Ishikawa (cell line): ENCODE measurements at regions not wholly inside any gene's neighbourhood (a gene's known extent, or its start where the extent isn't known, plus 50 kb on each side); places are given as distances from the start of the nearest gene placed in this dataset.

Source experiments
- CEBPB ChIP-seq: IDR thresholded peaks from 2 replicates; pipeline ENCODE4 v1.6.1; 2012
- CREB1 ChIP-seq: IDR thresholded peaks from 2 replicates; pipeline ENCODE4 v1.6.1; 2012; ENCODE audit warnings: low read depth
- EGR1 ChIP-seq: IDR thresholded peaks from 2 replicates; pipeline ENCODE4 v1.6.1; 2012
- EP300 ChIP-seq: IDR thresholded peaks from 2 replicates; pipeline ENCODE4 v1.6.1; 2012; ENCODE audit warnings: borderline replicate concordance
- FOXM1 ChIP-seq: IDR thresholded peaks from 2 replicates; pipeline ENCODE4 v1.6.1; 2012; ENCODE audit warnings: low read depth, borderline replicate concordance
- NFIC ChIP-seq: IDR thresholded peaks from 2 replicates; pipeline ENCODE4 v1.6.1; 2012
- RAD21 ChIP-seq: IDR thresholded peaks from 2 replicates; pipeline ENCODE4 v1.6.1; 2012; ENCODE audit warnings: low read depth
- TAF1 ChIP-seq: IDR thresholded peaks from 2 replicates; pipeline ENCODE4 v1.6.1; 2012; ENCODE audit warnings: low read depth, mild to moderate bottlenecking
- TEAD4 ChIP-seq: IDR thresholded peaks from 2 replicates; pipeline ENCODE4 v1.6.1; 2012
- YY1 ChIP-seq: IDR thresholded peaks from 2 replicates; pipeline ENCODE4 v1.6.1; 2012; ENCODE audit warnings: low read depth
- ZBTB7A ChIP-seq: IDR thresholded peaks from 2 replicates; pipeline ENCODE4 v1.6.1; 2012; ENCODE audit warnings: low read depth
- TF ChIP-seq, protein P1 (sequence below): IDR thresholded peaks from 2 replicates; pipeline ENCODE4 v1.6.1; 2012

DNA sequence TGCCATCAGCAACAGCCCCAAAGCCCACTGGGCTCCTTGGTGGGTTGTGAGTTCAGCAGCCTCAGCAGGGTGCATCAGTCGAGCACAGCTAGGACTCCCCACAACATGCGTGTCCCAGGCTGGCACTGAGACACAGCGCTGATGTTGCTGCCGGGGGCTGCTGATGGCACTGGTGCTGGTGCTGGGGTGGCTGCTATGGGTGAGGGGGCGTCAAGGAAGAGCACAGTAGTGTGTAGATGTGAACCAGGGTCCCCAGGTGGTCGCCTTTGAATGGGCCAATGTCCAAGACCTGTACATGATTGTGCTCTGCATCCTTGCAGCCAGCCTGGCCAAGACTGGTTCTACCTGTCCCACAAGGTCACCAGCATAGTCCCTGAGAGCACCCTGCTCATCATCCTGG, 121.3 kb upstream of the SERPIND1 start:
- TF ChIP-seq EGR1 (no peak), EP300 (no peak), RAD21 (no peak), YY1 (no peak), FOXM1 (no peak), TAF1 (no peak), ZBTB7A (no peak), NFIC (no peak), CEBPB (no peak), TEAD4 (no peak), CREB1 (no peak)
- TF ChIP-seq, protein P1, sequence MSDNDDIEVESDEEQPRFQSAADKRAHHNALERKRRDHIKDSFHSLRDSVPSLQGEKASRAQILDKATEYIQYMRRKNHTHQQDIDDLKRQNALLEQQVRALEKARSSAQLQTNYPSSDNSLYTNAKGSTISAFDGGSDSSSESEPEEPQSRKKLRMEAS, result no peak
